T-helper 1 cell treated with Interleukin-12 subunit alpha and Interleukin-12 subunit beta and Interleukin-4 antibody, amounts not matched to agents 30 ng/mL and 1 ng/mL, for 36 hours (primary cell): ENCODE measurements at regions not wholly inside any gene's neighbourhood (a gene's known extent, or its start where the extent isn't known, plus 50 kb on each side); places are given as distances from the start of the nearest gene placed in this dataset.

ENCODE experiments used
- intact Hi-C: fragments of 100-400 bp; cut with micrococcal nuclease; formaldehyde crosslinking; loops from one replicate; pipeline ENCODE4 v1.15.1; 2024

DNA sequence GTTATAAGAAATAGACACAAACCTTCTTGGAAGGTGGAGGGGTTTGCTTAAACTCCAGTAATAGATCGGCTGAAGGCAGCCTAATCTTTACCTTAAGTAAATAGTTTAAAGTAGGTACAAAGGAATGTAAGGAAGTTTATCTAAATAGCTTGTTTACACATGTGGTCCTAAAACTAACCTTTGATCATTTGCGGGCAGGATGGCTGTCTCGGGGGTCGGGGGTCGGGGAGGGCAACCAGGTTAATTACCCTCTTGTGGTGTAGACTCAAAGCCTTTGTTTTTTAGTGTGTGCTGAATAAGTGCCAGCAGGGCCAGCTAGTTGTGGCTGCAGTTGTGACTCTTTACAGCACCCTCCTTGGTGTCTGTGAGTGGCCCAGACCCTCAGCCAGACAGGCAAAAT lies 256.9 kb upstream of the SESN3 start:
- intact Hi-C loops: no loop called here

GRCh38 chr11:95487391-95487790 lies 256.4 kb upstream of the SESN3 start:
- intact Hi-C loops: no loop called here

GRCh38 chr11:95486979-95487378 lies 256.0 kb upstream of the SESN3 start:
- intact Hi-C loops: no loop called here

GRCh38 chr11:95486466-95486865 lies 255.5 kb upstream of the SESN3 start:
- intact Hi-C loops: no loop called here

- intact Hi-C loops: no loop called here
Measured at GRCh38 chr11:95485115-95485900, 254.3 kb upstream of the SESN3 start.

DNA sequence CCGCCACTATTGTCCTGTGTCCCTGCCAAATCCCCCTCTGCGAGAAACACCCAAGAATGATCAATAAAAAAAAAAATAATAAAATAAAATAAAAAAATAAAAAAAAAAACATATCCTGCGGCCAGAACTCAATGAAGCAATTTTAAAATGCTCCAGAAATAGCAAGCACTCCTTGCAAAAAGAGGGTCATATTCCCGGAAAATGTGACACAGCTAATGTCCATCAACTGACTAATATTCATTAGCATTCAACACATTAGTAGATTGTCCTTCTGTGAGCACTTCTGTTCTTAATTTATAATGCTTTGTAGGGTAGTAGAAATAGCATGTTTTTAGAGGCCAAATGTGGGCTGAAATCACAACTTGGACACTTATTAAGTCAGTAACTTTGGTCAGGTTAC lies 252.3 kb upstream of the SESN3 start:
- intact Hi-C loops: no loop called here

- intact Hi-C loops: no loop called here
Measured at GRCh38 chr11:95478003-95478402, 247.0 kb upstream of the SESN3 start.

GRCh38 chr11:95469258-95469657 lies 238.3 kb upstream of the SESN3 start:
- intact Hi-C loops: no loop called here

DNA sequence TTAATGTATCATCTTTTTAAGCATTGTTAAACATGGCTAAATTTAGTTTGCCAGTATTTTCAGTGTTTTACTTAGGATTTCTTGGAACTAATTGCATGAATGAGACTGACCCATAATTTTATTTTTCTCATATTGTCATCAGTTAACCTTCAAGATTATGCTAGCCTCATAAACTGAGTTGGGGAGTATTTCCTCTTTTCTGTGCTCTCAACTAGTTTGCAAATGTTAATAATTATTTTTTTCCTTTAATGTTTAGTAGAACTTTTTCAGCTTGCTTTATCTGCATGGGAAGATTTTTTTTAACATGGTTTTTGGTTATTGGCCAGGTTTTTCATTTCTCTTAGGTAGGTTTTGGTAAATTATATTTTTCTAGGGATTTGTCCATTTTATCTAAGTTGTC lies 235.4 kb upstream of the SESN3 start:
- intact Hi-C loops: no loop called here

- intact Hi-C loops: no loop called here
Measured at GRCh38 chr11:95465887-95466286, 234.9 kb upstream of the SESN3 start.

- intact Hi-C loops: no loop called here
Measured at GRCh38 chr11:95461858-95462257, 230.9 kb upstream of the SESN3 start.

- intact Hi-C loops: no loop called here
Measured at GRCh38 chr11:95461348-95461747, 230.3 kb upstream of the SESN3 start.

DNA sequence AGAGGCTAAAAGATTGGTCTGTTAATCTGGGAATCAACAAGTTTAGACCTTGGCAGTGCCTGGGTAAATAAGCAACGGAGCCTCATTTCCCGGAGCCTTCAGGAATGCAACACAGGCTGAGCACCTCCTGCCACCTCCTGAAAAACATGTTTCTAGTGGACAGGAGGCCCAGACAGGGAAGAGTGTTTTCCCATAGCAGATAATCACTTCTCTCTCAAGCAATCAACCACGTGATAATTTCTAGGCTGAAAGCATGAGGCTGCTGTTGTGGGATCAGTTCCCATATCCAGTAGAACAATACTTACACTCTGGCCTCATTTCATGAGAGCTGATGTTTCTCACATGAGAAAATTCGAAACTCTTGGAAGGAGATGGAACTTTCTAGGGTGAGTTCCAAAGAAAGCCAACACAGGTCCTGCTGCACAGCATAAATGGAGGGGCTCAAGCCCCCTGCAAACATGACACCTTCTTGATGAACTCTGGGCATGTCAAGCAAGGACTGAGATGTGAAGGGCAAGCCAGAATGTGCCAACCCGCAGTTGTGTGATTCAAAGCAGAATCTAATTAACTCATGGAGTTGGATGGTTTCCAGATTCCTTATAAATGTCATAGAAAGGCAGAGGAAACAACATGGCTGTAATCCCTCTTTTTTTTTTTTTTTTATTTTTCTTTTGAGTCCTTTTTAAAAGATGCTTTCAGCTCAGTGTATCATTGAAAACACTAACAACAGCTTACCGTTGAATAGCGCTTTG lies 228.5 kb upstream of the SESN3 start:
- intact Hi-C loops: no loop called here

DNA sequence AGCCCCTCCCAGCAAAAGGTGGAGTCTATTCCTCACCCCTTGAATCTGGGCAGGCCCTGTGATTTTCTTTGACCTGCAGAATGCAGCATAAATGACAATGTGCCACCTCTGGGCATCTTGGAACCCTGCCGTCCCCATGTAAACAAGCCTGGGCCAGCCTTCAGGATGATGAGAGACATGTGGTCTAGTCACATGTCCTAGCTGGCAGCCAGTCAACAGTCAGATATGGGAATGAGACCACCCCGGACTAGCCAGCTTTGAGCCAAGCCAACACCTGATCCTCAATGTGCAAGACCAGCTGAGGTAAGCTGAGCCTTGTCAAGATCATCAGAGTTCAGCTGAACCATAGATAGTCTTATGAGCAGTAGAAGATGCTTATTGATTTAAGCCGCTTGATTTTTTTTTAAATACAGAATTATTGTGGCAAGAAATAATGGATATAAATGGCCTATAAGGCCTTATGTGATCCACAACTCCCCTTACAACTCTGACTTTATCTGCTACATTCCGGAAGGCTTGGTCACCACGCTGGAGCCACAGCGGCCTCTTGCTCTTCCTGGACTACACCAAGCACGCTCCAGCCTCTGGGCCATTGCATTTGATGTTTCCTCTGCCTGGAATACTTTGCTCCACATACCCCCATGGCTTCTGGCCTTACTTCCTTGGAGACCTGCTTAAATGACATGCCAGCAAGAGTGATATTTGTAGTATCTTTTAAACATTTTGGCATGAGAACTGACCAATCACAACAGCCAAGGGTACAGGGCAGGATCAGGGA lies 225.9 kb upstream of the SESN3 start:
- intact Hi-C loops: no loop called here

GRCh38 chr11:95455228-95455970 lies 224.4 kb upstream of the SESN3 start:
- intact Hi-C loops: no loop called here

- intact Hi-C loops: no loop called here
Measured at GRCh38 chr11:95453616-95454171, 222.7 kb upstream of the SESN3 start.

DNA sequence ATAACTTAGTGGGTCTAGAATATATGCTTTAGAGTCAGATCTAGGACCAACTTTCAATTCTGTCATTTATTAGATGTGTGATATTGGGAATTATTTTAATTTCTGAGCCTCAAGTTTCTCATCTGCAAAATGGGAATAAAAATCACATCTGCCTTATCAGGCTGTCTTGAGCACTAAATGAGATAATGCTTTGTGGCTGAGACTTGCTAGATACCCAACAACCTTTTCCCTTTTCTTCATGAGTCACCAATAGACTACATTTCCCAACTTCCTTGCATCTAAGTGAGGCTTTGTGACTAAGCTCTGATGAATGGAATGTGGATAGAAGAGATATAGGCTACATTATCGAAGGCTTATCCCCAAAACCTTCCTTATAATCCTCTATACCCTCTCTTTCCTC lies 220.7 kb upstream of the SESN3 start:
- intact Hi-C loops: no loop called here

DNA sequence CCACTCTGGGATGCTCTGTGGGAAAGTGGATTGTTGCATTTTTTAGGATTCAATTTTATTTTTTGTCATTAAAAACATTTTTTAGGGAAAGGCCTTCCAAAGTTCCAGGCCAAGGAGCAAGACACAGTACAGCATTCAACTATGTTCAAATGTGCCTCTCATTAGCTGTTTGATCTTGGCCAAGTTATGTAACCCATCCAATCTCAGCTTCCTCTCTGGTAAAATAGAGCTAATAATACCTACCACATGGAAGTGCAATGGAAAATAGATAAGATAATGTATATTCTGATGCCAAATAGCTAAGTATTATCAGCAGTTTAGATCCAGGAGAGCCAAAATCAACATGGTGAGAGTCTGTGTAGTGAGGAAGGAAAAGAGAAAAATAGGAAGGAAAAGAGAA lies 220.3 kb upstream of the SESN3 start:
- intact Hi-C loops: no loop called here

- intact Hi-C loops: no loop called here
Measured at GRCh38 chr11:95450547-95451123, 219.6 kb upstream of the SESN3 start.

- intact Hi-C loops: no loop called here
Measured at GRCh38 chr11:95445746-95446333, 214.8 kb upstream of the SESN3 start.
